WERI-Rb-1 (cell line): ENCODE measurements at regions not wholly inside any gene's neighbourhood (a gene's known extent, or its start where the extent isn't known, plus 50 kb on each side); places are given as distances from the start of the nearest gene placed in this dataset.

Source experiments
- DNase-seq: peaks from one replicate; pipeline ENCODE4 v3.0.0-alpha.2; 2020
- H3K27ac ChIP-seq: fragments of 250-450 bp; sonication (Bioruptor Pico); 2 replicates; pipeline ENCODE4 v1.5.1; 2020; ENCODE audit warnings: mild to moderate bottlenecking, moderate library complexity
- H3K27me3 ChIP-seq: fragments of 250-450 bp; sonication (Bioruptor Pico); 2 replicates; pipeline ENCODE4 v1.5.1; 2021; ENCODE audit warnings: mild to moderate bottlenecking, low read depth, moderate library complexity; ENCODE audit not compliant: insufficient read depth, severe bottlenecking
- H3K36me3 ChIP-seq: fragments of 250-450 bp; sonication (Bioruptor Pico); 2 replicates; pipeline ENCODE4 v1.5.1; 2020; ENCODE audit warnings: mild to moderate bottlenecking, moderate library complexity
- H3K4me3 ChIP-seq: 2 replicates; pipeline ENCODE4 v1.5.1; 2011; ENCODE audit warnings: low read depth, mild to moderate bottlenecking, control low read depth, low read length
- H3K9me3 ChIP-seq: fragments of 250-450 bp; sonication (Bioruptor Pico); 2 replicates; pipeline ENCODE4 v1.5.1; 2021; ENCODE audit warnings: mild to moderate bottlenecking, moderate library complexity; ENCODE audit not compliant: severe bottlenecking
- CTCF ChIP-seq: IDR thresholded peaks from 2 replicates; pipeline ENCODE4 v1.5.1; 2011; ENCODE audit warnings: low read depth, mild to moderate bottlenecking, control low read depth, inconsistent platforms, low read length

- Histone ChIP-seq H3K4me3 (no peak overlapping the region), H3K27ac (no peak overlapping the region), H3K27me3 (no peaks in the 10 kb centered on the region), H3K36me3 (no peaks in the 10 kb centered on the region), H3K9me3 (peaks cover 4% of the 10 kb centered on the region)
- DNase-seq: no peak
- TF ChIP-seq CTCF: no peak
Measured at GRCh38 chr2:9715238-9715637, 84.4 kb upstream of the YWHAQ start.

GRCh38 chr2:9717886-9718451 is 87.2 kb upstream of the YWHAQ start:
- H3K36me3 ChIP-seq: no peaks in the 10 kb centered on the region
- DNase-seq: no peak
- no peak overlapping the region for H3K4me3 ChIP-seq
- H3K27ac ChIP-seq: no peak overlapping the region
- no peak for TF ChIP-seq CTCF
- no peaks in the 10 kb centered on the region for H3K27me3 ChIP-seq
- peaks cover 6% of the 10 kb centered on the region for H3K9me3 ChIP-seq

GRCh38 chr2:9720352-9721093 is 89.7 kb upstream of the YWHAQ start:
- H3K4me3 ChIP-seq: 0 out of 2 replicates have a peak overlapping the region, but pooled peaks have one; percentile 2
- H3K36me3 ChIP-seq: no peaks in the 10 kb centered on the region
- H3K27ac ChIP-seq: peak overlapping the region; percentile 39
- H3K27me3 ChIP-seq: no peaks in the 10 kb centered on the region
- no peak for TF ChIP-seq CTCF
- peaks cover 6% of the 10 kb centered on the region for H3K9me3 ChIP-seq
- peak; percentile 73 for DNase-seq

GRCh38 chr2:9721344-9721743 is 90.5 kb upstream of the YWHAQ start:
- no peak for DNase-seq
- Histone ChIP-seq H3K4me3 (no peak overlapping the region), H3K36me3 (no peaks in the 10 kb centered on the region), H3K9me3 (peaks cover 6% of the 10 kb centered on the region), H3K27ac (peak overlapping the region; percentile 39), H3K27me3 (no peaks in the 10 kb centered on the region)
- no peak for TF ChIP-seq CTCF

- TF ChIP-seq CTCF: no peak
- no peaks in the 10 kb centered on the region for H3K36me3 ChIP-seq
- no peak for DNase-seq
- H3K4me3 ChIP-seq: no peak overlapping the region
- H3K9me3 ChIP-seq: peaks cover 6% of the 10 kb centered on the region
- H3K27me3 ChIP-seq: no peaks in the 10 kb centered on the region
- no peak overlapping the region for H3K27ac ChIP-seq
Measured at GRCh38 chr2:9722451-9722850, 91.7 kb upstream of the YWHAQ start.
